T1000 (cell line): ENCODE measurements at regions not wholly inside any gene's neighbourhood (a gene's known extent, or its start where the extent isn't known, plus 50 kb on each side); places are given as distances from the start of the nearest gene placed in this dataset.

ENCODE experiments used
- DNase-seq: peaks from one replicate; lab custom pipeline; 2025; ENCODE audit warnings: mixed read lengths; lab: John Stamatoyannopoulos, UW

GRCh38 chr10:118246332-118247295, 95.5 kb downstream of the FAM204A start:
- DNase-seq, result no peak

GRCh38 chr10:118243907-118244306, 98.2 kb downstream of the FAM204A start:
- no peak for DNase-seq

GRCh38 chr10:118241229-118242137, 100.6 kb downstream of the FAM204A start:
- DNase-seq, result peak; percentile 71

GRCh38 chr10:118239236-118239630, 102.9 kb downstream of the FAM204A start:
- DNase-seq, result no peak

- peak; percentile 8 for DNase-seq
These were observed 103.4 kb downstream of the FAM204A start for GRCh38 chr10:118238573-118239235.

GRCh38 chr10:118237930-118238329, 104.2 kb downstream of the FAM204A start:
- DNase-seq, result no peak

- DNase-seq, result no peak
These were observed 107.4 kb downstream of the FAM204A start for GRCh38 chr10:118234683-118235082.

GRCh38 chr10:118220346-118220850, 121.7 kb downstream of the FAM204A start:
- DNase-seq, result no peak

GRCh38 chr10:118218562-118218961, 123.6 kb downstream of the FAM204A start:
- no peak for DNase-seq

- no peak for DNase-seq
These were observed 125.5 kb downstream of the FAM204A start for GRCh38 chr10:118216571-118217170.

- DNase-seq, result no peak
These were observed 126.1 kb downstream of the FAM204A start for GRCh38 chr10:118216020-118216419.

- DNase-seq, result no peak
These were observed 127.3 kb downstream of the FAM204A start for GRCh38 chr10:118214776-118215175.

GRCh38 chr10:118213436-118213835, 128.7 kb downstream of the FAM204A start:
- DNase-seq, result no peak

GRCh38 chr10:118210276-118210675, 131.8 kb downstream of the FAM204A start:
- DNase-seq, result no peak

GRCh38 chr10:118209215-118209614, 132.9 kb downstream of the FAM204A start:
- no peak for DNase-seq

GRCh38 chr10:118207470-118208007, 134.6 kb downstream of the FAM204A start:
- DNase-seq, result no peak

- no peak for DNase-seq
These were observed 137.7 kb downstream of the FAM204A start for GRCh38 chr10:118204292-118204943.

GRCh38 chr10:118203461-118203860, 138.7 kb downstream of the FAM204A start:
- no peak for DNase-seq

- no peak for DNase-seq
These were observed 146.4 kb downstream of the FAM204A start for GRCh38 chr10:118195729-118196128.

- no peak for DNase-seq
These were observed 146.9 kb upstream of the RAB11FIP2 start for GRCh38 chr10:118193642-118194041.

- DNase-seq, result no peak
These were observed 134.3 kb upstream of the RAB11FIP2 start for GRCh38 chr10:118181021-118181420.
